Caco-2 (cell line): ENCODE measurements at regions not wholly inside any gene's neighbourhood (a gene's known extent, or its start where the extent isn't known, plus 50 kb on each side); places are given as distances from the start of the nearest gene placed in this dataset.

Experiments
- BruUV-seq: library from RNA; stranded (reverse); fragments of 400-500 nt; replicated peaks from 2 replicates; lab custom pipeline; 2021; lab: Mats Ljungman, UMichigan
- CTCF ChIA-PET: fragments of 300-600 bp; sonication (Branson Sonifier 250); formaldehyde crosslinking; loops from one replicate; lab custom pipeline; 2022; ENCODE audit warnings: antibody characterized with exemption; lab: Charles Lee
- POLR2A ChIA-PET: fragments of 300-600 bp; sonication (Branson Sonifier 250); formaldehyde crosslinking; loops from one replicate; lab custom pipeline; 2022; ENCODE audit warnings: antibody characterized with exemption; lab: Charles Lee
- DNase-seq, 2 experiments: peaks; one replicate each; pipeline versions ENCODE4 v3.0.0 to v3.0.0-alpha.2; 2020 to 2022
- H3K27me3 ChIP-seq: replicated peaks from 2 replicates; pipeline ENCODE4 v1.6.0; 2011; ENCODE audit warnings: low read length; ENCODE audit not compliant: control insufficient read depth, insufficient read depth
- H3K36me3 ChIP-seq: 2 replicates; pipeline ENCODE4 v1.5.1; 2011; ENCODE audit warnings: low read length; ENCODE audit not compliant: control insufficient read depth, insufficient read depth
- H3K4me1 ChIP-seq: fragments of 250-450 bp; sonication (Bioruptor Pico); 2 replicates; pipeline ENCODE4 v1.5.1; 2020; ENCODE audit warnings: mild to moderate bottlenecking
- H3K4me3 ChIP-seq: 2 replicates; pipeline ENCODE4 v1.5.1; 2011; ENCODE audit warnings: low read depth, mild to moderate bottlenecking, control low read depth, low read length
- H3K9me3 ChIP-seq: fragments of 250-450 bp; sonication (Bioruptor Pico); 2 replicates; pipeline ENCODE4 v1.5.1; 2020; ENCODE audit warnings: mild to moderate bottlenecking, moderate library complexity
- H3K27ac Mint-ChIP-seq: one replicate; pipeline ENCODE4 v1.8.0; 2022; ENCODE audit warnings: mixed read lengths; ENCODE audit not compliant: unreplicated experiment
- H3K27me3 Mint-ChIP-seq: one replicate; pipeline ENCODE4 v1.8.0; 2022; ENCODE audit warnings: mixed read lengths; ENCODE audit not compliant: insufficient read depth, unreplicated experiment
- H3K36me3 Mint-ChIP-seq: one replicate; pipeline ENCODE4 v1.8.0; 2022; ENCODE audit warnings: mild to moderate bottlenecking, mixed read lengths; ENCODE audit not compliant: insufficient read depth, unreplicated experiment
- H3K4me1 Mint-ChIP-seq: one replicate; pipeline ENCODE4 v1.8.0; 2022; ENCODE audit warnings: low read depth, mixed read lengths; ENCODE audit not compliant: unreplicated experiment
- H3K4me3 Mint-ChIP-seq: one replicate; pipeline ENCODE4 v1.8.0; 2022; ENCODE audit warnings: mild to moderate bottlenecking, moderate library complexity, mixed read lengths; ENCODE audit not compliant: unreplicated experiment
- H3K9me3 Mint-ChIP-seq: one replicate; pipeline ENCODE4 v1.8.0; 2022; ENCODE audit warnings: mixed read lengths; ENCODE audit not compliant: unreplicated experiment
- intact Hi-C: fragments of 100-400 bp; cut with micrococcal nuclease; formaldehyde crosslinking; loops from one replicate; pipeline ENCODE4 v1.10.0; 2022; ENCODE audit not compliant: unreplicated experiment
- TF ChIP-seq, protein P1 (sequence below), 2 experiments: fragments of 200-600 bp in 1 of 2; IDR thresholded peaks; 1 replicate in 1 of 2; 2 replicates in 1 of 2; pipeline versions ENCODE4 v1.5.1 to v1.8.0; 2011 to 2022; ENCODE audit warnings: antibody characterized with exemption in 1 of 2, control low read depth in 1 of 2, inconsistent platforms in 1 of 2, low read depth in 1 of 2, low read length in 1 of 2, mild to moderate bottlenecking in 1 of 2, moderate library complexity in 1 of 2; ENCODE audit not compliant: insufficient read depth in 1 of 2, severe bottlenecking in 1 of 2, unreplicated experiment in 1 of 2

DNA sequence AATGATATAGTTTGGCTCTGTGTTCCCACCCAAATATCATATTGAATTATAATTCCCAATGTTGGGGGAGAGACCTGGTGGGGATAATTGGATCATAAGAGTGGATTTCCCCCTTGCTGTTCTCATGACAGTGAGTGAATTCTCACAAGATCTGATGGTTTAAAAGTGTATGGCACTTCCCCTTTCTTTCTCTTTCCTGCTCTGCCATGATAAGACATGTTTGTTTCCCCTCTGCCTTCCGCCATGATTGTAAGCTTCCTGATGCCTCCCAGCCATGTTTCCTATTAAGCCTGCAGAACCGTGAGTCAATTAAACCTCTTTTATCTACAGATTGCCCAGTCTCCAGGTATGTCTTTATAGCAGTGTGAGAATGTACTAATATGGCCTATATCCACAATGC lies 126.7 kb upstream of the GMNC start:
- Mint-ChIP-seq H3K27me3 (no peaks in the 10 kb centered on the region), H3K4me3 (no peak overlapping the region), H3K4me1 (no peaks in the 10 kb centered on the region), H3K27ac (no peak overlapping the region), H3K9me3 (peaks cover 27% of the 10 kb centered on the region), H3K36me3 (no peaks in the 10 kb centered on the region)
- TF ChIP-seq, protein P1, sequence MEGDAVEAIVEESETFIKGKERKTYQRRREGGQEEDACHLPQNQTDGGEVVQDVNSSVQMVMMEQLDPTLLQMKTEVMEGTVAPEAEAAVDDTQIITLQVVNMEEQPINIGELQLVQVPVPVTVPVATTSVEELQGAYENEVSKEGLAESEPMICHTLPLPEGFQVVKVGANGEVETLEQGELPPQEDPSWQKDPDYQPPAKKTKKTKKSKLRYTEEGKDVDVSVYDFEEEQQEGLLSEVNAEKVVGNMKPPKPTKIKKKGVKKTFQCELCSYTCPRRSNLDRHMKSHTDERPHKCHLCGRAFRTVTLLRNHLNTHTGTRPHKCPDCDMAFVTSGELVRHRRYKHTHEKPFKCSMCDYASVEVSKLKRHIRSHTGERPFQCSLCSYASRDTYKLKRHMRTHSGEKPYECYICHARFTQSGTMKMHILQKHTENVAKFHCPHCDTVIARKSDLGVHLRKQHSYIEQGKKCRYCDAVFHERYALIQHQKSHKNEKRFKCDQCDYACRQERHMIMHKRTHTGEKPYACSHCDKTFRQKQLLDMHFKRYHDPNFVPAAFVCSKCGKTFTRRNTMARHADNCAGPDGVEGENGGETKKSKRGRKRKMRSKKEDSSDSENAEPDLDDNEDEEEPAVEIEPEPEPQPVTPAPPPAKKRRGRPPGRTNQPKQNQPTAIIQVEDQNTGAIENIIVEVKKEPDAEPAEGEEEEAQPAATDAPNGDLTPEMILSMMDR (IDR thresholded peaks at IDR 0.05; ENCODE audit: insufficient read depth in 1 of 2, low read depth in 1 of 2, low read length in 1 of 2, severe bottlenecking in 1 of 2, unreplicated experiment in 1 of 2), result no peak
- Histone ChIP-seq H3K9me3 (peaks cover 10% of the 10 kb centered on the region), H3K36me3 (no peaks in the 10 kb centered on the region), H3K4me1 (no peaks in the 10 kb centered on the region), H3K27me3 (no peaks in the 10 kb centered on the region), H3K4me3 (no peak overlapping the region)
- ChIA-PET POLR2A (no interaction called here), CTCF (no interaction called here)
- DNase-seq, result no peak
- no TSS peak for BruUV-seq
- intact Hi-C loops, result no loop called here

DNA sequence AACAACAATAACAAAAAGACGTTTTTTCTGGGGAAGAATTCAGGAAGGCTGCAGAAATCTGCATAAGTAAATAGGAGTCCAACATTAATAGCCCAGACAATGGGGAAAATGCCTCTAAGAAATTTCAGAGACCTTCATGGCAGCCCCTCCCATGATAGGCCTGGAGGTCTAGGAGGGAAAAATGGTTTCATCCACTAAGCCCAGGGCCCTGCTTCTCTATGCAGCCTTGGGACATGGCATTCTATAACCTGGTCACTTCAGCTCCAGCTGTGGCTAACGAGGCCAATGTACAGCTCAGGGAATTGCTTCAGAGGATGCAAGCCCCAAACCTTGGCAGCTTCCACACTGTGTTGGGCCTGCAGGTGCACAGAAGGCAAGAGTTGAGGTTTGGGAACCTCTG lies 125.6 kb upstream of the GMNC start:
- no peaks in the 10 kb centered on the region for H3K36me3 ChIP-seq
- no peaks in the 10 kb centered on the region for H3K36me3 Mint-ChIP-seq
- H3K4me1 ChIP-seq, result no peaks in the 10 kb centered on the region
- POLR2A ChIA-PET, result no interaction called here
- H3K27ac Mint-ChIP-seq, result no peak overlapping the region
- TF ChIP-seq, protein P1 (IDR thresholded peaks at IDR 0.05; ENCODE audit: insufficient read depth in 1 of 2, low read depth in 1 of 2, low read length in 1 of 2, severe bottlenecking in 1 of 2, unreplicated experiment in 1 of 2), result no peak
- BruUV-seq, result no TSS peak
- no peaks in the 10 kb centered on the region for H3K27me3 ChIP-seq
- DNase-seq, result no peak
- no peak overlapping the region for H3K4me3 Mint-ChIP-seq
- H3K9me3 Mint-ChIP-seq, result peaks cover 27% of the 10 kb centered on the region
- H3K4me1 Mint-ChIP-seq, result no peaks in the 10 kb centered on the region
- CTCF ChIA-PET, result no interaction called here
- intact Hi-C loops, result no loop called here
- no peaks in the 10 kb centered on the region for H3K27me3 Mint-ChIP-seq
- H3K9me3 ChIP-seq, result peaks cover 10% of the 10 kb centered on the region
- H3K4me3 ChIP-seq, result no peak overlapping the region

DNA sequence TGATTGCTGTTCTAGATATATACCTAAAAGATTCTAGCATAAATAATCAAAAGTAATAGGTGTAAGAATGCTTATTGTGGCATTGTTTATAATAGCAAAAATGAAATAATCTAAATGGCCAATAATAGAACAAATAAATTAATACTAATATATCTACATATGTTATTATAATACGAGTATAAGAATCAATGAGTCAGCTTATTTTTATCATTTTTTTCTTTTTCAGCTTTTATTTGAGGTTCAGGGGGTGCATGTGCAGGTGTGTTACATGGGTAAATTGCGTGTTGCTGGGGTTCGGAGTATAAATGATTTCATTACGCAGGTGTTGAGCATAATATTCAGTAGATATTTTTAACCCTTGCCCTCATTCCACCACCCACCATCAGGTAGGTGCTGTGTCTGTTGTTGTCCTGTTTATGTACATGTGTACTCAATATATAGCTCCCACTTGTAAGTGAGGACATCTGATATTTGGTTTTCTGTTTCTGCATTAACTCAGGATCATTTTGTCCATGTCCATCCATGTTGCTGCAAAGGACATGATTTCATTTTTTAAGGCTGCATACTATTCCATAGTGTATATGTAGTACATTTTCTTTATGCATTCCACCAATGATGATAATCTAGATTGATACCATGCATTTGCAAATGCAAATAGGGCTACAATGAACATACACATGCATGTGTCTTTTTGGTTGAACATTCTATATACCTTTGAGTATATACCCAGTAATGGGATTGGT lies 122.2 kb upstream of the GMNC start:
- H3K9me3 Mint-ChIP-seq, result peaks cover 24% of the 10 kb centered on the region
- Histone ChIP-seq H3K4me3 (no peak overlapping the region), H3K27me3 (no peaks in the 10 kb centered on the region), H3K4me1 (no peaks in the 10 kb centered on the region), H3K9me3 (peaks cover 10% of the 10 kb centered on the region), H3K36me3 (no peaks in the 10 kb centered on the region)
- no peak overlapping the region for H3K4me3 Mint-ChIP-seq
- BruUV-seq, result no TSS peak
- H3K4me1 Mint-ChIP-seq, result no peaks in the 10 kb centered on the region
- DNase-seq, result no peak
- no peak overlapping the region for H3K27ac Mint-ChIP-seq
- TF ChIP-seq, protein P1 (IDR thresholded peaks at IDR 0.05; ENCODE audit: insufficient read depth in 1 of 2, low read depth in 1 of 2, low read length in 1 of 2, severe bottlenecking in 1 of 2, unreplicated experiment in 1 of 2), result no peak
- intact Hi-C loops, result no loop called here
- ChIA-PET POLR2A (no interaction called here), CTCF (no interaction called here)
- H3K36me3 Mint-ChIP-seq, result no peaks in the 10 kb centered on the region
- no peaks in the 10 kb centered on the region for H3K27me3 Mint-ChIP-seq
